Suprapubic skin (tissue), 4 donors: ENCODE measurements at regions not wholly inside any gene's neighbourhood (a gene's known extent, or its start where the extent isn't known, plus 50 kb on each side); places are given as distances from the start of the nearest gene placed in this dataset.
A peak's percentile ranks its signal among the peaks of the same experiment; 100 is the strongest.

Source experiments
- DNase-seq, 2 donors: peaks; one replicate each; pipeline ENCODE4 v3.0.0-alpha.2; 2019; ENCODE audit warnings: low spot score in 2 of 2
- H3K27ac ChIP-seq: fragments of 200-600 bp; sonication (generic); one replicate; pipeline ENCODE4 v1.5.1; 2019
- H3K27me3 ChIP-seq: fragments of 200-600 bp; sonication (generic); one replicate; pipeline ENCODE4 v1.5.1; 2019
- H3K36me3 ChIP-seq: fragments of 200-600 bp; sonication (generic); one replicate; pipeline ENCODE4 v1.5.1; 2019
- H3K4me1 ChIP-seq: fragments of 200-600 bp; sonication (generic); one replicate; pipeline ENCODE4 v1.5.1; 2019
- H3K4me3 ChIP-seq: fragments of 200-600 bp; sonication (generic); one replicate; pipeline ENCODE4 v1.5.1; 2019; ENCODE audit warnings: mild to moderate bottlenecking
- H3K9me3 ChIP-seq: fragments of 200-600 bp; sonication (generic); one replicate; pipeline ENCODE4 v1.5.1; 2019
- EP300 ChIP-seq: sonication (generic); formaldehyde crosslinking; IDR thresholded peaks from one replicate; pipeline ENCODE4 v1.6.1; 2017; ENCODE audit warnings: antibody characterized with exemption
- POLR2A ChIP-seq, 2 donors: fragments of 450-650 bp; IDR thresholded peaks; one replicate each; pipeline ENCODE4 v1.6.1; 2017; ENCODE audit warnings: antibody characterized with exemption in 2 of 2, mild to moderate bottlenecking in 2 of 2, moderate library complexity in 2 of 2
- POLR2AphosphoS5 ChIP-seq, 3 donors: sonication (generic); formaldehyde crosslinking; IDR thresholded peaks; one replicate each; pipeline ENCODE4 v1.6.1; 2017; ENCODE audit warnings: antibody characterized with exemption in 3 of 3
- WGBS: methylation state at CpG from one replicate; pipeline ENCODE4 v1.1.5; 2018; 5-methylcytosine and 5-hydroxymethylcytosine counted together
- TF ChIP-seq, protein P1 (sequence below), 2 donors: fragments of 200-600 bp in 1 of 2; fragments of 450-650 bp in 1 of 2; sonication (generic) in 1 of 2; IDR thresholded peaks; one replicate each; pipeline ENCODE4 v1.5.1; 2016 to 2019; ENCODE audit warnings: antibody characterized with exemption in 2 of 2, mild to moderate bottlenecking in 1 of 2, moderate library complexity in 1 of 2

DNA sequence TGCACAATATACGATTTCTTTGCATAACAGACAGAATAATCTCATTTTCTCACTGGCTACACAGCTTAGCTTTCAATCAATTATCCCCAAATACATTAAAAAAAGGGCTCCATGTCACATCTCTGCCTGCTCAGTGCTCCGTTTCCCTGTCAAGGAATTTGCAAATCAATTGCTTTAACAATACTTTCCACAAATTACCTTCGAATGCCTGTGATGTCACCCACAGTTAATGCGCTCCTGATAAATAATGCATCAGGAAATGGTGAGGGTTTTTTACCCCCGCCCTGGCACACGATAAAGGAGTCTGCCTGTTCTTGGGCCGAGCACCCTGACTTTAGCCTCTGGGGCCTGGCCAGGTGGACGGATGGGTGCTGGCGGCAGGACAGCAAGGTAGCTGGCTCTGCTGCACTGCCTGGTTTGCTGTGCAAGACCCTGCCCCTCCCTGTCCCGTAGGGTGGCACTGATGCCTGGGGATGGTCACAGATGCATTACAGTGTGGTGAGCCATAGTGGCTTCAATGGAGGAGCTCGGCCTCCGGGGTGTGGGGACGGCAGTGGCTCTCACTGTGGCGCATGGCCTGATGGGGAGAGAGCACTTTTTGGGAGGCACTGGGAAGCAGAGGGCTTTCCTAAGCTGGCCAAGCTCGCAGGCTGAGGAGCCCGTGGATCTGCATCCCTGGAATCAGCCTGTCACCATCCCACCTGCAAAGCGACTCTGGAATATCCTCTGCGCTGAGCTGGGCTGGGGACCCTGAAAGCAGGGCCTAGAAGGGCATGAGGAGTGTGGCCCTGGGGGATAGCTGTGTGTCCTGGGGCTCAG is 88.3 kb upstream of the HS6ST1 start:
- H3K4me1 ChIP-seq = peaks cover 21% of the 10 kb centered on the region
- no peak overlapping the region for H3K4me3 ChIP-seq
- no peaks in the 10 kb centered on the region for H3K27me3 ChIP-seq
- TF ChIP-seq, protein P1, sequence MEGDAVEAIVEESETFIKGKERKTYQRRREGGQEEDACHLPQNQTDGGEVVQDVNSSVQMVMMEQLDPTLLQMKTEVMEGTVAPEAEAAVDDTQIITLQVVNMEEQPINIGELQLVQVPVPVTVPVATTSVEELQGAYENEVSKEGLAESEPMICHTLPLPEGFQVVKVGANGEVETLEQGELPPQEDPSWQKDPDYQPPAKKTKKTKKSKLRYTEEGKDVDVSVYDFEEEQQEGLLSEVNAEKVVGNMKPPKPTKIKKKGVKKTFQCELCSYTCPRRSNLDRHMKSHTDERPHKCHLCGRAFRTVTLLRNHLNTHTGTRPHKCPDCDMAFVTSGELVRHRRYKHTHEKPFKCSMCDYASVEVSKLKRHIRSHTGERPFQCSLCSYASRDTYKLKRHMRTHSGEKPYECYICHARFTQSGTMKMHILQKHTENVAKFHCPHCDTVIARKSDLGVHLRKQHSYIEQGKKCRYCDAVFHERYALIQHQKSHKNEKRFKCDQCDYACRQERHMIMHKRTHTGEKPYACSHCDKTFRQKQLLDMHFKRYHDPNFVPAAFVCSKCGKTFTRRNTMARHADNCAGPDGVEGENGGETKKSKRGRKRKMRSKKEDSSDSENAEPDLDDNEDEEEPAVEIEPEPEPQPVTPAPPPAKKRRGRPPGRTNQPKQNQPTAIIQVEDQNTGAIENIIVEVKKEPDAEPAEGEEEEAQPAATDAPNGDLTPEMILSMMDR (IDR thresholded peaks at IDR 0.05) = no peak
- no peak overlapping the region for H3K27ac ChIP-seq
- H3K9me3 ChIP-seq = no peaks in the 10 kb centered on the region
- 60% methylated on average over 9 of the region's 18 CpGs for WGBS
- peak; percentile 43 to 66 for DNase-seq
- H3K36me3 ChIP-seq = no peaks in the 10 kb centered on the region

DNA sequence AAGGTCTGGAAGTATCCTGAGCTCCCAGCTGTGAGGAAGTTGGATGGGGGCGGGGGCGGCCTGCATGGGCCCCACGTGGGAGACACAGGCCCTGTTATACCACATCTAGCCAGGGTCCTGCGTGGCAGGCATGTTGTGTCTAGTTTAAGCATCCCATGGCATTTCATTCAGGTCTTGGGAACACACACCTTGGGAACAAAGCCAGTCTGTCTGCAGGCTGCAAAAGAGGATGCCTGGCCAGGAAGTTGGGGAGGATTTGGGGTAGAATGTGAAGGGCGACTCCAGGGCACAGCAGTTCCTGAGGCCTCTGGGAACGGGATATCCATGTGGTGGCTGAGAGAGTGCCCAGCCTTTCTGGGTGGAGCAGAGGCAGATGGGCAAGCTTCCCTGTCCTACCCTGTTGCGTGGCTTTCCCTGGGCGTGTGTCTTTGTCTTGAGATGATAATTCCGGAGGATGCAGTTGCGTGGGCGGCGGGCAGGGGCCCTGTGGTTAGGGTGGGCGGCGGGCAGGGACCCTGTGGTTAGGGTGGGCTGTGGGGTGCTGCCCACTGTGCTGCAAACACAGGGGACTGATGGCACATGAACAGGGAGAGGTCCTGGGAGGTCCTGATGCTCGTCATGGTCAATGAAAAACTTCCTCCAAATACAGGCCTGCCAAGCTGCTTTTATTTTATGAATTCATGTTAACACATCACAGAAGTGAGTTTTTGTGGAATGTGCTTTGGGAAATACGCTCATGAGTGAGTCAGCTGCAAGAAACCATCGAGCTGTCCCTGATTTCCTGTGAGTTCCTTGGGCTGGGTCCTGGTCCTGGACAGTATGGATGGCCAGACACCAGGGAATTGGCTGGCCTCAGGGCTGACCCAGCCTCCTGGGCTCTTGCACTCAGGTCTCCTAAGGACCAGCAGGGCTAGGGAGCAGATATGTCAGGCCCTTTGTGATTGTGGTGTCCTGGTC is 90.0 kb upstream of the HS6ST1 start:
- Histone ChIP-seq H3K4me1 (peaks cover 21% of the 10 kb centered on the region), H3K4me3 (no peak overlapping the region), H3K27ac (peak overlapping the region; percentile 41), H3K36me3 (no peaks in the 10 kb centered on the region), H3K27me3 (no peaks in the 10 kb centered on the region), H3K9me3 (no peaks in the 10 kb centered on the region)
- WGBS = 24% methylated on average over 14 of the region's 17 CpGs
- peak in 1 of 2 donors; percentile 74 for DNase-seq
- TF ChIP-seq, protein P1 (IDR thresholded peaks at IDR 0.05) = no peak
- no peak for TF ChIP-seq POLR2AphosphoS5 (IDR thresholded peaks at IDR 0.05)
- no peak for TF ChIP-seq EP300

DNA sequence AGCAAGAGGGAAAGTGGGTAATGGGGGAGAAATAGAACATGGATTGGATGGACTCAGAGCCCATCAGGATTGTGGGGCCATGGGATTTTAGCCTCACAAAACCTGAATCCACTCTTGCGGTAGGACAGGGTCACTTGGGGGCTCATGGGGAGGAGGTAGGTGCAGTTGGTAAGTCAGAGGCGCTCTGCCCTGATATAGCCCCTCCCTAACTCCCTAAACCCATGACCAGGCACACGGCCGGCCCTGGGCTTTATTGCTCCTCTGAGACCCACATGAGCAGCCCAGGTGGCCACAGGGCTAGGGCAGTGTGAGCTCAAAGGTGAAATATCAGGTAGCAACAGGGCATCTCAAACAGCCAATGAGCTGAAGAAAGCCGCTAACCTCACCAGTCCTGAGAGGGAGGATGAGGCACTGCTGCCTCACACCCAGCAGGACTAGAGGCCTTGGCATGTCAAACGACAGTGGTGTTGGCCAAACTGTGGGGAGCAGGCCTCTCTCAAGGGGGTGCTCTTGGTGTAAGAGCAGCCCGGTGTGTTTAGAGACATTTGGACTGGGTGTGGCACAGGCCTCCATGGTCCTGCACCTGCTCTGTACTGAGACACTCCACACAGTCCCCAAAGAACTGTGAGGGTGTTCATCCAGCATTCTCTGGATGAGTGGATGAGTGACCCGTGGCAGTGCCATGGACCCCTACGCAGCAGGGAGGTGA is 90.8 kb upstream of the HS6ST1 start:
- WGBS = 92% methylated on average over 2 of the region's 9 CpGs

DNA sequence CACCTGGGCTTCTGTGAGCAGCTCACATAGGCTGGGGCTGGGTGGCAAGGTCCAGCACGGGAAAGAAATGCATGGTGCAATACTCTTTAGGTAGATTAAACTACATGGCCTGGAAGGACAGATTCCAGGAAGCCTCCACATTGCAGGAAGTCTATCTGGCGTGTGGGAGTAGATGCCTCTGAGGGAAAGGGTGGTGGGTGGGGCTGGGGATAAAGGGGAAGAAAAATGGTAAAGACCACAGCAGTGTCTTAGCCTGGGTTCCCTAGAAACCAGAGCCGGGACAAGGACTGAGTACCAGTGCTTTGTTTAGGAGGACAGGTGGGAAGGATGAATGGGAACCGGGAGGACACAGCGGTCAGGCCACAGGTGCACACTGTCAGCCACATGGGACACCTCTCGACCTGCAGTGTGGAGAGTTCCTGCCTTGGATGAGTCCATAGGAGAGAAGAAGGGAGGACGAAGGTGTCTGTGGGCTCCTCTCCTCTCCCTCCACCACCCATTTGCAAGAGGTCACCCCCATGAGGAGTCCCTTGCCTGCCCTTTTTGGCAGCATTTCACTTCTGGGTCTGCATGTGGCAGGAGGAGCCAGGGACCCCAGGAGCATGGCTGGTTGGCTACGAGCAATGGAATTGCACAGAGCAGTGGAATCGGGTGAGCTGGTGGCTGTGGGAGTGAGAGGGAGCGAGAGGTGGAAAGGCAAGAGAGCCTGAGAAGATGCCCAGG is 91.5 kb upstream of the HS6ST1 start:
- Histone ChIP-seq H3K36me3 (no peaks in the 10 kb centered on the region), H3K4me1 (peaks cover 21% of the 10 kb centered on the region), H3K4me3 (no peak overlapping the region), H3K27me3 (no peaks in the 10 kb centered on the region), H3K27ac (no peak overlapping the region), H3K9me3 (no peaks in the 10 kb centered on the region)
- no peak for DNase-seq
- TF ChIP-seq EP300 = no peak
- TF ChIP-seq POLR2A (IDR thresholded peaks at IDR 0.05) = no peak
- TF ChIP-seq POLR2AphosphoS5 (IDR thresholded peaks at IDR 0.05) = no peak
- TF ChIP-seq, protein P1 (IDR thresholded peaks at IDR 0.05) = no peak
- WGBS = 90% methylated on average over 10 of the region's 10 CpGs

More for the DNA sequence above, 90.8 kb upstream of the HS6ST1 start:
- Histone ChIP-seq H3K27ac (peak overlapping the region; percentile 41), H3K27me3 (no peaks in the 10 kb centered on the region), H3K36me3 (no peaks in the 10 kb centered on the region), H3K9me3 (no peaks in the 10 kb centered on the region), H3K4me3 (no peak overlapping the region), H3K4me1 (peaks cover 21% of the 10 kb centered on the region)
- DNase-seq = peak in 1 of 2 donors; percentile 44
- TF ChIP-seq POLR2AphosphoS5 (IDR thresholded peaks at IDR 0.05) (no peak), EP300 (no peak), POLR2A (IDR thresholded peaks at IDR 0.05) (no peak)
- TF ChIP-seq, protein P1 (IDR thresholded peaks at IDR 0.05) = no peak
